H9 (cell line): ENCODE measurements at regions not wholly inside any gene's neighbourhood (a gene's known extent, or its start where the extent isn't known, plus 50 kb on each side); places are given as distances from the start of the nearest gene placed in this dataset.

Experiments
- DNase-seq: peaks from one replicate; pipeline ENCODE4 v3.0.0-alpha.2; 2017
- H2AFZ ChIP-seq: one replicate; pipeline ENCODE4 v1.6.1; 2013; ENCODE audit warnings: mild to moderate bottlenecking, low read length, control low read depth, moderate library complexity
- H2AK5ac ChIP-seq: 2 replicates; pipeline ENCODE4 v1.6.1; 2013; ENCODE audit warnings: low read length, control low read depth, mixed read lengths; ENCODE audit not compliant: insufficient read length
- H2BK120ac ChIP-seq: one replicate; pipeline ENCODE4 v1.6.1; 2013; ENCODE audit warnings: low read depth, mild to moderate bottlenecking, low read length, control low read depth, inconsistent platforms; ENCODE audit not compliant: poor library complexity, severe bottlenecking
- H2BK12ac ChIP-seq: 2 replicates; pipeline ENCODE4 v1.6.1; 2013; ENCODE audit warnings: low read length, control low read depth, mixed read lengths, low read depth; ENCODE audit not compliant: insufficient read length
- H2BK15ac ChIP-seq: 2 replicates; pipeline ENCODE4 v1.6.1; 2013; ENCODE audit warnings: low read depth, low read length, control low read depth
- H2BK20ac ChIP-seq: one replicate; pipeline ENCODE4 v1.6.1; 2013; ENCODE audit warnings: low read depth, mild to moderate bottlenecking, low read length, control low read depth, inconsistent platforms; ENCODE audit not compliant: poor library complexity, severe bottlenecking
- H2BK5ac ChIP-seq: 2 replicates; pipeline ENCODE4 v1.6.1; 2013; ENCODE audit warnings: low read length, control low read depth, mixed read lengths; ENCODE audit not compliant: insufficient read length
- H3K14ac ChIP-seq: 2 replicates; pipeline ENCODE4 v1.6.1; 2013; ENCODE audit warnings: low read length, control low read depth; ENCODE audit not compliant: insufficient read depth
- H3K18ac ChIP-seq: 2 replicates; pipeline ENCODE4 v1.6.1; 2013; ENCODE audit warnings: low read depth, mild to moderate bottlenecking, mixed read lengths, low read length, control low read depth; ENCODE audit not compliant: insufficient read length
- H3K23ac ChIP-seq: 2 replicates; pipeline ENCODE4 v1.6.1; 2013; ENCODE audit warnings: low read length, control low read depth, mixed read lengths, low read depth; ENCODE audit not compliant: insufficient read length
- H3K23me2 ChIP-seq: 2 replicates; pipeline ENCODE4 v1.6.1; 2013; ENCODE audit warnings: low read depth, mild to moderate bottlenecking, mixed read lengths, low read length, control low read depth; ENCODE audit not compliant: insufficient read length, poor library complexity, severe bottlenecking
- H3K27ac ChIP-seq: 2 replicates; pipeline ENCODE4 v1.5.1; 2013; ENCODE audit warnings: low read length, control low read depth, mixed read lengths, low read depth; ENCODE audit not compliant: insufficient read length
- H3K27me3 ChIP-seq: 2 replicates; pipeline ENCODE4 v1.6.1; 2013; ENCODE audit warnings: low read length, control low read depth, inconsistent platforms; ENCODE audit not compliant: insufficient read depth
- H3K4ac ChIP-seq: 2 replicates; pipeline ENCODE4 v1.6.1; 2013; ENCODE audit warnings: low read depth, mild to moderate bottlenecking, control low read depth, inconsistent platforms, low read length, moderate library complexity
- H3K4me1 ChIP-seq: 2 replicates; pipeline ENCODE4 v1.6.1; 2013; ENCODE audit warnings: low read length, control low read depth, inconsistent platforms; ENCODE audit not compliant: insufficient read depth
- H3K4me2 ChIP-seq: 2 replicates; pipeline ENCODE4 v1.6.1; 2013; ENCODE audit warnings: low read length, control low read depth, mixed read lengths; ENCODE audit not compliant: insufficient read length, insufficient read depth
- H3K56ac ChIP-seq: 2 replicates; pipeline ENCODE4 v1.6.1; 2013; ENCODE audit warnings: low read depth, mild to moderate bottlenecking, mixed read lengths, low read length, control low read depth; ENCODE audit not compliant: insufficient read length
- H3K79me1 ChIP-seq: 2 replicates; pipeline ENCODE4 v1.6.1; 2013; ENCODE audit warnings: low read depth, mild to moderate bottlenecking, moderate library complexity, low read length, control low read depth, inconsistent platforms; ENCODE audit not compliant: insufficient read depth, poor library complexity, severe bottlenecking
- H3K79me2 ChIP-seq: 2 replicates; pipeline ENCODE4 v1.6.1; 2013; ENCODE audit warnings: low read length, control low read depth, inconsistent platforms; ENCODE audit not compliant: insufficient read depth
- H3K9ac ChIP-seq: 2 replicates; pipeline ENCODE4 v1.6.1; 2013; ENCODE audit warnings: low read length, control low read depth, mixed read lengths; ENCODE audit not compliant: insufficient read length; ENCODE audit errors: extremely low read depth
- H3K9me3 ChIP-seq: one replicate; pipeline ENCODE4 v1.6.1; 2013; ENCODE audit warnings: low read depth, low read length, inconsistent platforms; ENCODE audit not compliant: control insufficient read depth
- H3T11ph ChIP-seq: one replicate; pipeline ENCODE4 v1.6.1; 2013; ENCODE audit warnings: mild to moderate bottlenecking, low read length, control low read depth, inconsistent platforms
- H4K20me1 ChIP-seq: one replicate; pipeline ENCODE4 v1.6.1; 2013; ENCODE audit not compliant: control insufficient read depth, insufficient read length, insufficient read depth
- H4K5ac ChIP-seq: 2 replicates; pipeline ENCODE4 v1.6.1; 2013; ENCODE audit warnings: low read depth, mild to moderate bottlenecking, mixed read lengths, low read length, control low read depth; ENCODE audit not compliant: insufficient read length
- H4K8ac ChIP-seq: replicated peaks from 2 replicates; pipeline ENCODE4 v1.6.1; 2013; ENCODE audit warnings: low read length, control low read depth, mixed read lengths, low read depth; ENCODE audit not compliant: insufficient read length
- H4K91ac ChIP-seq: 2 replicates; pipeline ENCODE4 v1.6.1; 2013; ENCODE audit warnings: low read depth, mild to moderate bottlenecking, moderate library complexity, mixed read lengths, low read length, control low read depth; ENCODE audit not compliant: insufficient read length
- H3K27ac Mint-ChIP-seq, 3 experiments: 2 replicates in 2 of 3; 3 replicates in 1 of 3; pipeline ENCODE4 v1.8.0; 2020 to 2021; ENCODE audit warnings: mixed read lengths in 3 of 3, mild to moderate bottlenecking in 1 of 3, moderate library complexity in 1 of 3
- H3K27me3 Mint-ChIP-seq: 2 replicates; pipeline ENCODE4 v1.8.0; 2021; ENCODE audit warnings: low read depth, mild to moderate bottlenecking, moderate library complexity, mixed read lengths
- H3K36me3 Mint-ChIP-seq, 3 experiments: 2 replicates in 2 of 3; 3 replicates in 1 of 3; pipeline ENCODE4 v1.8.0; 2020 to 2021; ENCODE audit warnings: low read depth in 3 of 3, mixed read lengths in 3 of 3; ENCODE audit not compliant: insufficient read depth in 1 of 3
- H3K4me1 Mint-ChIP-seq, 2 experiments: 2 replicates each; pipeline ENCODE4 v1.8.0; 2020; ENCODE audit warnings: mixed read lengths in 2 of 2
- H3K4me3 Mint-ChIP-seq, 2 experiments: 2 replicates in 1 of 2; 3 replicates in 1 of 2; pipeline ENCODE4 v1.8.0; 2020 to 2021; ENCODE audit warnings: mild to moderate bottlenecking in 2 of 2, mixed read lengths in 2 of 2, moderate library complexity in 1 of 2
- H3K9me3 Mint-ChIP-seq, 2 experiments: 2 replicates in 1 of 2; 3 replicates in 1 of 2; pipeline ENCODE4 v1.8.0; 2020; ENCODE audit warnings: mild to moderate bottlenecking in 2 of 2, mixed read lengths in 2 of 2, moderate library complexity in 1 of 2
- WGBS: extraction: QIAGEN DNeasy Blood & Tissue Kit; methylation state at CpG from one replicate; pipeline ENCODE4 v1.1.7; 2013; ENCODE audit warnings: missing lambda C conversion rate, low lambda C conversion rate, mixed read lengths; ENCODE audit not compliant: insufficient read length; ENCODE audit errors: extremely low coverage; 5-methylcytosine and 5-hydroxymethylcytosine counted together
- TF ChIP-seq, protein P1 (sequence below): fragments of 200-600 bp; sonication (generic); conservative IDR thresholded peaks from 3 replicates; pipeline ENCODE4 v1.8.0; 2021; ENCODE audit warnings: antibody characterized with exemption, mild to moderate bottlenecking

DNA sequence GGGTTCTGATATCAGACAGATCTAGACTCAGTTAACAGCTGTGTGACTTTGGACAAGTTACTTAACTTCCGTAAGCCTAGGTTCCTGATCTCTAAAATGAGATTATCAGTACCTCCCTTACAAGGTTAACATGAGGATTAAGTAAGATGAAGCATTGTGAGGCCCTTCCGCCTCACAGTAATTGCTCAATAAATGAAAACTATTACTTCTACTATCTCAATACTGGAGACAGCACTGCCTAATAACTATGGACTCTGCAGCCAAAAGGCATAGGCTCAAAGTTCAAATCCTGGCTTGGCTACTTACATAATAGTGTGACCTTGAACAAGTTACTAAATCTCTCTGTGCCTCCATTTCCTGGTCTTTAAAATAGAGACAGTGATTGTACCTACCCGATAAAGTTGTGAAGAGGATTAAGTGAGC is 82.0 kb upstream of the ATP11B start:
- no peaks in the 10 kb centered on the region for H3K79me1 ChIP-seq
- H2AFZ ChIP-seq = no peak overlapping the region
- no peaks in the 10 kb centered on the region for H3K23me2 ChIP-seq
- no peak overlapping the region for H3K56ac ChIP-seq
- no peak overlapping the region for H2BK5ac ChIP-seq
- no peak overlapping the region for H4K8ac ChIP-seq
- Mint-ChIP-seq H3K27me3 (no peaks in the 10 kb centered on the region), H3K27ac (no peak overlapping the region), H3K36me3 (no peaks in the 10 kb centered on the region), H3K4me1 (peaks cover 4 to 10% of the 10 kb centered on the region in 2 experiments), H3K4me3 (no peak overlapping the region), H3K9me3 (no peaks in the 10 kb centered on the region; a peak in 1 of 5 replicates)
- H3K79me2 ChIP-seq = no peaks in the 10 kb centered on the region
- no peaks in the 10 kb centered on the region for H3K4me1 ChIP-seq
- H3K27me3 ChIP-seq = no peaks in the 10 kb centered on the region
- H4K5ac ChIP-seq = no peak overlapping the region
- H2BK20ac ChIP-seq = no peak overlapping the region
- no peak overlapping the region for H2AK5ac ChIP-seq
- H3K27ac ChIP-seq = no peak overlapping the region
- no peak overlapping the region for H3K4ac ChIP-seq
- H3T11ph ChIP-seq = no peak overlapping the region
- H3K23ac ChIP-seq = no peak overlapping the region
- WGBS = no CpG with 5 or more reads among the region's 3 CpGs
- no peak overlapping the region for H2BK12ac ChIP-seq
- H3K9me3 ChIP-seq = no peaks in the 10 kb centered on the region
- H3K4me2 ChIP-seq = no peak overlapping the region
- H3K14ac ChIP-seq = no peak overlapping the region
- no peak overlapping the region for H4K91ac ChIP-seq
- no peaks in the 10 kb centered on the region for H4K20me1 ChIP-seq
- H3K9ac ChIP-seq = no peak overlapping the region
- no peak for DNase-seq
- TF ChIP-seq, protein P1, sequence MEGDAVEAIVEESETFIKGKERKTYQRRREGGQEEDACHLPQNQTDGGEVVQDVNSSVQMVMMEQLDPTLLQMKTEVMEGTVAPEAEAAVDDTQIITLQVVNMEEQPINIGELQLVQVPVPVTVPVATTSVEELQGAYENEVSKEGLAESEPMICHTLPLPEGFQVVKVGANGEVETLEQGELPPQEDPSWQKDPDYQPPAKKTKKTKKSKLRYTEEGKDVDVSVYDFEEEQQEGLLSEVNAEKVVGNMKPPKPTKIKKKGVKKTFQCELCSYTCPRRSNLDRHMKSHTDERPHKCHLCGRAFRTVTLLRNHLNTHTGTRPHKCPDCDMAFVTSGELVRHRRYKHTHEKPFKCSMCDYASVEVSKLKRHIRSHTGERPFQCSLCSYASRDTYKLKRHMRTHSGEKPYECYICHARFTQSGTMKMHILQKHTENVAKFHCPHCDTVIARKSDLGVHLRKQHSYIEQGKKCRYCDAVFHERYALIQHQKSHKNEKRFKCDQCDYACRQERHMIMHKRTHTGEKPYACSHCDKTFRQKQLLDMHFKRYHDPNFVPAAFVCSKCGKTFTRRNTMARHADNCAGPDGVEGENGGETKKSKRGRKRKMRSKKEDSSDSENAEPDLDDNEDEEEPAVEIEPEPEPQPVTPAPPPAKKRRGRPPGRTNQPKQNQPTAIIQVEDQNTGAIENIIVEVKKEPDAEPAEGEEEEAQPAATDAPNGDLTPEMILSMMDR = no peak
- H2BK120ac ChIP-seq = no peak overlapping the region
- H3K18ac ChIP-seq = no peak overlapping the region
- no peak overlapping the region for H2BK15ac ChIP-seq
